ENCODE measurements at regions not wholly inside any gene's neighbourhood (a gene's known extent, or its start where the extent isn't known, plus 50 kb on each side); places are given as distances from the start of the nearest gene placed in this dataset.

GRCh38 chr7:155380221-155380861, 77.6 kb upstream of the EN2 start:
- peaks cover 32 to 35% of the 10 kb centered on the region in 2 experiments for H4K20me1 ChIP-seq (replicated peaks in 1 of 2; ENCODE audit: control insufficient read depth in 1 of 2, insufficient read depth in 2 of 2, low read length in 2 of 2)
- no peak overlapping the region for H4K91ac ChIP-seq (replicated peaks; ENCODE audit: insufficient read length, low read length)
- no peak overlapping the region for H2BK15ac ChIP-seq (ENCODE audit: low read length)
- H3K18ac ChIP-seq (ENCODE audit: extremely low read depth, low read length): no peak overlapping the region
- H3K27ac ChIP-seq (ENCODE audit: low read depth, low read length): no peak overlapping the region
- H2BK20ac ChIP-seq (ENCODE audit: low read length): no peak overlapping the region
- H3K9me3 ChIP-seq (ENCODE audit: insufficient read depth in 2 of 2, low read depth in 1 of 2, low read length in 1 of 2): no peaks in the 10 kb centered on the region; a peak in 1 of 4 replicates
- no peak overlapping the region for H4K8ac ChIP-seq (ENCODE audit: extremely low read depth, insufficient read depth, low read length)
- no peak overlapping the region for H3K4ac ChIP-seq (replicated peaks; ENCODE audit: insufficient read length, low read depth, low read length)
- no peak overlapping the region for H2AFZ ChIP-seq (ENCODE audit: low read length)
- H3K14ac ChIP-seq (ENCODE audit: insufficient read length): no peak overlapping the region
- no peak overlapping the region for H2BK12ac ChIP-seq (ENCODE audit: low read depth, low read length)
- no peak overlapping the region for H3K23ac ChIP-seq (ENCODE audit: insufficient read length)
- no peak overlapping the region for H2BK120ac ChIP-seq (replicated peaks; ENCODE audit: low read depth, low read length)
- 6% methylated on average over 18 of the region's 18 CpGs; no CpG with 5 or more reads in 1 of the 2 experiments for WGBS, 2 experiments (ENCODE audit: extremely low coverage in 1 of 2, insufficient coverage in 1 of 2, insufficient read length in 1 of 2, insufficient replicate concordance in 2 of 2, low coverage in 1 of 2, low lambda C conversion rate in 2 of 2, missing lambda C conversion rate in 1 of 2)
- no peak overlapping the region; a peak in 1 of 4 replicates for H3K4me2 ChIP-seq (ENCODE audit: insufficient read depth in 1 of 2, low read depth in 2 of 2, low read length in 2 of 2)
- no peak overlapping the region for H3K9ac ChIP-seq (replicated peaks in 1 of 4; ENCODE audit: extremely low read depth in 1 of 4, low read depth in 3 of 4, low read length in 3 of 4)
- no peak overlapping the region for H3K4me3 ChIP-seq (ENCODE audit: extremely low read depth in 1 of 4, insufficient read depth in 2 of 4, low read depth in 3 of 4, low read length in 4 of 4)
- DNase-seq (ENCODE audit: low read depth in 1 of 2, low spot score in 2 of 2) (peak in 1 of 2 experiments; percentile 81), FAIRE-seq (peak; percentile 52)
- H3K79me2 ChIP-seq (ENCODE audit: control insufficient read depth in 1 of 2, insufficient read depth in 2 of 2, low read length in 2 of 2): no peaks in the 10 kb centered on the region
- H2BK5ac ChIP-seq (ENCODE audit: low read depth, low read length): no peak overlapping the region
- H2AK5ac ChIP-seq (ENCODE audit: low read depth, low read length): no peak overlapping the region
- no peaks in the 10 kb centered on the region; a peak in 1 of 8 replicates for H3K36me3 ChIP-seq (ENCODE audit: control insufficient read depth in 2 of 4, insufficient read depth in 4 of 4, low read length in 3 of 4)
- H3K56ac ChIP-seq (replicated peaks; ENCODE audit: insufficient read length, low read depth, low read length): no peak overlapping the region
- no peaks in the 10 kb centered on the region for H3K79me1 ChIP-seq (ENCODE audit: low read depth, low read length)
- peaks cover 92 to 97% (median 96%) of the 10 kb centered on the region in 4 experiments for H3K27me3 ChIP-seq (replicated peaks in 1 of 4; ENCODE audit: control insufficient read depth in 3 of 4, extremely low read depth in 1 of 4, insufficient read depth in 3 of 4, low read length in 3 of 4)
- H3K23me2 ChIP-seq (ENCODE audit: low read depth, low read length): peaks cover 3% of the 10 kb centered on the region
- POLR2A ChIA-PET (ENCODE audit: partially characterized antibody): interaction anchor here (1.3 to 1.4 kb wide), 2 partner anchors 70 to 140 kb away, joined by 3 to 7 read pairs; no protein-coding TSS in a partner anchor
- CTCF ChIA-PET (ENCODE audit: partially characterized antibody): interaction anchor here (0.6 to 6.3 kb wide), 38 partner anchors 8 to 876 kb away, joined by 3 to 81 read pairs (median 4); no protein-coding TSS in a partner anchor
- peaks cover 0 to 16% (median 9%) of the 10 kb centered on the region in 4 experiments; a peak in 5 of 7 replicates for H3K4me1 ChIP-seq (replicated peaks in 1 of 4; ENCODE audit: control insufficient read depth in 3 of 4, insufficient read depth in 4 of 4, low read length in 3 of 4)
- no peak overlapping the region for H4K5ac ChIP-seq (ENCODE audit: insufficient read length, low read depth, low read length)
- peak; percentile 21; the same call in 1 of the 2 replicates for TF ChIP-seq MAX (IDR thresholded peaks at IDR 0.05)
- peak; percentile 84; the same call in 1 of the 2 replicates for TF ChIP-seq CBX8 (IDR thresholded peaks at IDR 0.05; ENCODE audit: borderline replicate concordance, low read depth, low read length)
- no peak for TF ChIP-seq ATF3 (IDR thresholded peaks at IDR 0.05; ENCODE audit: insufficient read depth, low read depth, low read length)
- no peak for TF ChIP-seq BCL11A (IDR thresholded peaks at IDR 0.05; ENCODE audit: low read depth in 2 of 2, low read length in 2 of 2)
- peak; percentile 38; the same call in 1 of the 2 replicates for TF ChIP-seq BACH1 (IDR thresholded peaks at IDR 0.05; ENCODE audit: low read length)
- TF ChIP-seq EZH2 (IDR thresholded peaks at IDR 0.05; ENCODE audit: low read depth, low read length, severe bottlenecking): peak; percentile 18
- TF ChIP-seq RNF2 (IDR thresholded peaks at IDR 0.05; ENCODE audit: borderline replicate concordance, low read depth, low read length, missing control alignments, poor library complexity, severe bottlenecking): peak; percentile 96
- TF ChIP-seq CTCF (IDR thresholded peaks at IDR 0.05; ENCODE audit: control extremely low read depth in 1 of 3, insufficient read depth in 1 of 3, low read depth in 1 of 3, low read length in 3 of 3): peak; percentile 61 to 79 (median 74)
